A549 (cell line): ENCODE measurements at regions not wholly inside any gene's neighbourhood (a gene's known extent, or its start where the extent isn't known, plus 50 kb on each side); places are given as distances from the start of the nearest gene placed in this dataset.

Source experiments
- EP300 ChIP-seq, 2 experiments: fragments of >200 bp; sonication (Bioruptor Twin); formaldehyde crosslinking; IDR thresholded peaks; 2 replicates in 1 of 2; 3 replicates in 1 of 2; pipeline ENCODE4 v1.6.1; 2016 to 2017
- ESRRA ChIP-seq: fragments of 150-350 bp; IDR thresholded peaks from 2 replicates; pipeline ENCODE4 v1.6.1; 2014; ENCODE audit warnings: mild to moderate bottlenecking, low read length, borderline replicate concordance
- HDAC2 ChIP-seq: fragments of 200-600 bp; sonication (generic); IDR thresholded peaks from 2 replicates; pipeline ENCODE4 v1.6.1; 2016
- HOXA7 ChIP-seq: fragments of 250-450 bp; sonication (Bioruptor Pico); IDR thresholded peaks from 2 replicates; pipeline ENCODE4 v1.5.0; 2020; ENCODE audit warnings: mild to moderate bottlenecking, moderate library complexity
- HOXB5 ChIP-seq: fragments of 250-450 bp; sonication (Bioruptor Pico); IDR thresholded peaks from 2 replicates; pipeline ENCODE4 v1.5.0; 2020; ENCODE audit warnings: mild to moderate bottlenecking, moderate library complexity
- MAZ ChIP-seq: fragments of 150-350 bp; IDR thresholded peaks from 2 replicates; pipeline ENCODE4 v1.6.1; 2014; ENCODE audit warnings: antibody characterized with exemption, low read depth, low read length, borderline replicate concordance
- POLR2A ChIP-seq: IDR thresholded peaks from 2 replicates; pipeline ENCODE4 v1.6.1; 2012; ENCODE audit warnings: mild to moderate bottlenecking, low read length
- RFX5 ChIP-seq: fragments of 450-650 bp; IDR thresholded peaks from 2 replicates; pipeline ENCODE4 v1.7.1; 2014; ENCODE audit warnings: antibody characterized with exemption, mild to moderate bottlenecking, moderate library complexity
- ZSCAN20 ChIP-seq: fragments of 250-450 bp; sonication (Bioruptor Pico); IDR thresholded peaks from 2 replicates; pipeline ENCODE4 v1.8.0; 2022; ENCODE audit warnings: mild to moderate bottlenecking, moderate library complexity
- TF ChIP-seq, protein P1 (sequence below): fragments of >200 bp; sonication (Bioruptor Twin); formaldehyde crosslinking; IDR thresholded peaks from 3 replicates; pipeline ENCODE4 v1.5.1; 2016
- TF ChIP-seq, protein P2 (sequence below): IDR thresholded peaks from 2 replicates; pipeline ENCODE4 v1.6.1; 2012

DNA sequence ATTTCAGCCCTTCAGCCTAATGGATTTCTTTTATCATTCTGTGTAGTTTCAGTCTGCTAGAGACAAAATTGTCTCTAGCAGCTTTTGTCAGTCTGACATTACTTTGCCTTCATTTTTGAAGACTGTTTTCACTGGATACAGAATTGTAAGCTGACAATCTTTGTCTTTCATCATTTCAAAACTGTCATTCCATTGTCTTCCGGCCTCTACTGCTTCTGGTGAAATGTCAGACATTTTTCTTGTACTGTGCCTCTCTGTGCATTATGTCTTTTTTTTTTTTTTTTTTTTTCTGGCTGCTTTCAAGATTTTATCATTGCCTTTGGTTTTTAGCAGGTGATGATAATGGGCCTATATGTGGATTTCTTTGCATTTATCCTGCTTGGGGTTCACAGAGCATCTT lies 51.3 kb upstream of the ZNF169 start:
- TF ChIP-seq, protein P1, sequence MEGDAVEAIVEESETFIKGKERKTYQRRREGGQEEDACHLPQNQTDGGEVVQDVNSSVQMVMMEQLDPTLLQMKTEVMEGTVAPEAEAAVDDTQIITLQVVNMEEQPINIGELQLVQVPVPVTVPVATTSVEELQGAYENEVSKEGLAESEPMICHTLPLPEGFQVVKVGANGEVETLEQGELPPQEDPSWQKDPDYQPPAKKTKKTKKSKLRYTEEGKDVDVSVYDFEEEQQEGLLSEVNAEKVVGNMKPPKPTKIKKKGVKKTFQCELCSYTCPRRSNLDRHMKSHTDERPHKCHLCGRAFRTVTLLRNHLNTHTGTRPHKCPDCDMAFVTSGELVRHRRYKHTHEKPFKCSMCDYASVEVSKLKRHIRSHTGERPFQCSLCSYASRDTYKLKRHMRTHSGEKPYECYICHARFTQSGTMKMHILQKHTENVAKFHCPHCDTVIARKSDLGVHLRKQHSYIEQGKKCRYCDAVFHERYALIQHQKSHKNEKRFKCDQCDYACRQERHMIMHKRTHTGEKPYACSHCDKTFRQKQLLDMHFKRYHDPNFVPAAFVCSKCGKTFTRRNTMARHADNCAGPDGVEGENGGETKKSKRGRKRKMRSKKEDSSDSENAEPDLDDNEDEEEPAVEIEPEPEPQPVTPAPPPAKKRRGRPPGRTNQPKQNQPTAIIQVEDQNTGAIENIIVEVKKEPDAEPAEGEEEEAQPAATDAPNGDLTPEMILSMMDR, result no peak
- TF ChIP-seq ZSCAN20 (no peak), ESRRA (no peak), MAZ (no peak), POLR2A (no peak), HOXA7 (no peak), EP300 (IDR thresholded peaks at IDR 0.05) (no peak), RFX5 (no peak), HDAC2 (no peak), HOXB5 (CRISPR knock-in tag) (no peak)
- TF ChIP-seq, protein P2, sequence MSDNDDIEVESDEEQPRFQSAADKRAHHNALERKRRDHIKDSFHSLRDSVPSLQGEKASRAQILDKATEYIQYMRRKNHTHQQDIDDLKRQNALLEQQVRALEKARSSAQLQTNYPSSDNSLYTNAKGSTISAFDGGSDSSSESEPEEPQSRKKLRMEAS, result no peak
